Glutamatergic neuron (in vitro differentiated cells): ENCODE measurements at regions not wholly inside any gene's neighbourhood (a gene's known extent, or its start where the extent isn't known, plus 50 kb on each side); places are given as distances from the start of the nearest gene placed in this dataset.

Experiments
- DNase-seq: peaks from one replicate; pipeline ENCODE4 v3.0.0; 2022
- H3K27ac Mint-ChIP-seq: one replicate; pipeline ENCODE4 v1.8.0; 2020; ENCODE audit warnings: mild to moderate bottlenecking, mixed read lengths, inconsistent platforms; ENCODE audit not compliant: unreplicated experiment
- H3K27me3 Mint-ChIP-seq: one replicate; pipeline ENCODE4 v1.8.0; 2020; ENCODE audit warnings: mild to moderate bottlenecking, moderate library complexity, mixed read lengths, inconsistent platforms; ENCODE audit not compliant: unreplicated experiment
- H3K36me3 Mint-ChIP-seq: one replicate; pipeline ENCODE4 v1.8.0; 2020; ENCODE audit warnings: mild to moderate bottlenecking, mixed read lengths, inconsistent platforms; ENCODE audit not compliant: unreplicated experiment
- H3K4me1 Mint-ChIP-seq: one replicate; pipeline ENCODE4 v1.8.0; 2020; ENCODE audit warnings: mild to moderate bottlenecking, low read depth, mixed read lengths, inconsistent platforms; ENCODE audit not compliant: unreplicated experiment
- H3K4me3 Mint-ChIP-seq: one replicate; pipeline ENCODE4 v1.8.0; 2020; ENCODE audit warnings: mild to moderate bottlenecking, mixed read lengths, inconsistent platforms; ENCODE audit not compliant: unreplicated experiment
- H3K9me3 Mint-ChIP-seq: one replicate; pipeline ENCODE4 v1.8.0; 2020; ENCODE audit warnings: mild to moderate bottlenecking, moderate library complexity, mixed read lengths, inconsistent platforms; ENCODE audit not compliant: unreplicated experiment
- TF ChIP-seq, protein P1 (sequence below): fragments of 200-600 bp; sonication (generic); IDR thresholded peaks from one replicate; pipeline ENCODE4 v1.5.0; 2021; ENCODE audit not compliant: partially characterized antibody, unreplicated experiment

DNA sequence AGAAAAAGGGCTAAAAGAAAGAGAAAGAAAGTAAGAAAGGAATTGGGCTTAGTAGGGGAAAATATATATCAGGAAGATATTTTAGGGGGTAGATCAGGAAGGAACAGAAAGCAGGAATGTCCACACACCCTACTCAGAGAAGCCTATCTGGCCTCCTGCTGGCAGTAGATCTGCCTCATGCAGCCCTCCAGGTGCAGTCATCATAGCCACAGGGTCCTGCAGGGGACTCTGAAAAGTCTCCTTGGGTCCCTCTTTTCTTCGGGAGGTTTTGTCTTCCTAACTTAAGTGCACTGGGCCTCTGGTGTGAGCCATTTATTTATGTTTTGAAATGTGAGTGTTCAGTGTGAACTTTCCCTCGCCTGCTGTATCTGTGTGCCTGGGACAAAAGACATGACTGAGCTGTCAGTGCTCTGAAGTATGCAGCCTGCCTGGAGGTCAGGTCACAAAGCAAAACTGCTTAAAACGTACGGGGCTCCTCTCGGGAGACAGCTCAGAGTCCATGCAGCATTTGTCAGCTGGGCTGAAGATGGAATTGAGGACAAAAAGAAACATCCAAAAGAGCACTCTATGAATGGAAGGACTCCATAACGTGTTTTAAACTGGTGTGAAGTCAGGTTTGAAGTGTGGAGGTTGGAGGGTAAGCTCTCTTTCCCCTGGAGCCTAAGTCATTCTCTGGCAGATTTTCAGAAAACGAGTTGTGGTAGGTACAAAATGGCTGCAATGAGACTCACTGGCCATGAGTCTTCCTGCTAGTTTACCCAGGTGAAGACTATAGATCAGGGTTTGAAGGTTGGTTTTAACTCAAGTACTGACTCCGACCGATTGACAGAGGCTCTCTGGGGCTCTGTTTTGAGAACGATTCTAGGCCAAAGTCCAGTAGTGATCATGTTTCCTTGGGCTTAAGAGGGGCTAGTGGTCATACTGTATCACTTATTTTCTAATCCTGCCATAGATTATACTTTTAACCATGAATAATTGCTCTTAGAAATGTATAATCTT lies 151.8 kb upstream of the GDNF start:
- H3K27ac Mint-ChIP-seq: no peak overlapping the region
- H3K4me3 Mint-ChIP-seq: no peak overlapping the region
- DNase-seq: no peak
- TF ChIP-seq, protein P1, sequence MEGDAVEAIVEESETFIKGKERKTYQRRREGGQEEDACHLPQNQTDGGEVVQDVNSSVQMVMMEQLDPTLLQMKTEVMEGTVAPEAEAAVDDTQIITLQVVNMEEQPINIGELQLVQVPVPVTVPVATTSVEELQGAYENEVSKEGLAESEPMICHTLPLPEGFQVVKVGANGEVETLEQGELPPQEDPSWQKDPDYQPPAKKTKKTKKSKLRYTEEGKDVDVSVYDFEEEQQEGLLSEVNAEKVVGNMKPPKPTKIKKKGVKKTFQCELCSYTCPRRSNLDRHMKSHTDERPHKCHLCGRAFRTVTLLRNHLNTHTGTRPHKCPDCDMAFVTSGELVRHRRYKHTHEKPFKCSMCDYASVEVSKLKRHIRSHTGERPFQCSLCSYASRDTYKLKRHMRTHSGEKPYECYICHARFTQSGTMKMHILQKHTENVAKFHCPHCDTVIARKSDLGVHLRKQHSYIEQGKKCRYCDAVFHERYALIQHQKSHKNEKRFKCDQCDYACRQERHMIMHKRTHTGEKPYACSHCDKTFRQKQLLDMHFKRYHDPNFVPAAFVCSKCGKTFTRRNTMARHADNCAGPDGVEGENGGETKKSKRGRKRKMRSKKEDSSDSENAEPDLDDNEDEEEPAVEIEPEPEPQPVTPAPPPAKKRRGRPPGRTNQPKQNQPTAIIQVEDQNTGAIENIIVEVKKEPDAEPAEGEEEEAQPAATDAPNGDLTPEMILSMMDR: no peak
- no peaks in the 10 kb centered on the region for H3K4me1 Mint-ChIP-seq
- no peaks in the 10 kb centered on the region for H3K27me3 Mint-ChIP-seq
- H3K36me3 Mint-ChIP-seq: no peaks in the 10 kb centered on the region
- no peaks in the 10 kb centered on the region for H3K9me3 Mint-ChIP-seq

DNA sequence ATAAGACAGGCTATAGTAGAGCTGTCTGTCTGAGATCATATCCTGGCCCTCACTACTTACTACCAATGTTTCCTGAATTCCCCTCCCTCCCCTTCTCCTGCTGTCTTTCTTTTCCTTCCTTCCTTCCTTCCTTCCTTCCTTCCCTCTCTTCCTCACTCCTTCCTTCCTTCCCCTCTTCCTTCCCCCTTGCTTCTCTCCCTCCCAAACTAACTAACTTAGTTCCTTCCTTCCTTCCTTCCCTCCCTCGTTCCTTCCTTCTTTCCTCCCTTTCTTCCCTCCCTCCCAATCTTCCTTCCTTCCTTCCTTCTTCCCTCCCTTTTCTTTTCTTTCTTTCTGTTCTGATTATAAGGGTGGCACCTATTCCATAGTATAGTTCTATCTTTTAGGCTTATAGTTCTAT lies 150.0 kb upstream of the GDNF start:
- DNase-seq: no peak
- Mint-ChIP-seq H3K9me3 (no peaks in the 10 kb centered on the region), H3K36me3 (no peaks in the 10 kb centered on the region), H3K27me3 (no peaks in the 10 kb centered on the region), H3K27ac (no peak overlapping the region), H3K4me1 (peaks cover 3% of the 10 kb centered on the region), H3K4me3 (no peak overlapping the region)
- TF ChIP-seq, protein P1: no peak

DNA sequence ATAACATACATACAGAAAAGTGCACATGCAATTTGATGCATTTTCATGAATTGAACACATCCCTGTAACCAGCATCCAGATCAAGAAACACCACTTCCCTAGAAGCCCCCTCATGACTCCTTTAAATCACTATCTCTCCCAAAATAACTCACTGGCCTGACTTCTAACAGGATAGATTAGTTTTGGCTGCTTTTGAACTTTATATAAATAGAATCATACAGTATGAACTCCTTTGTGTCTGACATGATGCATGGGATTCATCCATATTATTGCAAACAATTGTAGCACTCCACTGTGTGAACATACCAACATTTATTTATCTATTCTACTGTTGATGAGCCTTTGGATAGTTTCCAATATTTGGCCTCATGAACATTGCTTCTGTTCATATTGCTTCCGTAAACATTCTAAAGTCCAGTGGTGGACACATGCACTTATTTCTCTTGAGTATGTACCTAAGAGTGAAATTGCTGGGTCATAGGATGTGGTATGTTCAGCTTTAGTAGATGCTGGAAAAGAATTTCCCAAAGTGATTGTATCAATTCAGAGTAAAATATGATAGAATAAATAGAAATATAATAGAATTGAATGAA lies 148.7 kb upstream of the GDNF start:
- no peak overlapping the region for H3K4me3 Mint-ChIP-seq
- peaks cover 9% of the 10 kb centered on the region for H3K4me1 Mint-ChIP-seq
- H3K36me3 Mint-ChIP-seq: no peaks in the 10 kb centered on the region
- no peak overlapping the region for H3K27ac Mint-ChIP-seq
- TF ChIP-seq, protein P1: no peak
- no peaks in the 10 kb centered on the region for H3K27me3 Mint-ChIP-seq
- peaks cover 2% of the 10 kb centered on the region for H3K9me3 Mint-ChIP-seq
- DNase-seq: no peak

DNA sequence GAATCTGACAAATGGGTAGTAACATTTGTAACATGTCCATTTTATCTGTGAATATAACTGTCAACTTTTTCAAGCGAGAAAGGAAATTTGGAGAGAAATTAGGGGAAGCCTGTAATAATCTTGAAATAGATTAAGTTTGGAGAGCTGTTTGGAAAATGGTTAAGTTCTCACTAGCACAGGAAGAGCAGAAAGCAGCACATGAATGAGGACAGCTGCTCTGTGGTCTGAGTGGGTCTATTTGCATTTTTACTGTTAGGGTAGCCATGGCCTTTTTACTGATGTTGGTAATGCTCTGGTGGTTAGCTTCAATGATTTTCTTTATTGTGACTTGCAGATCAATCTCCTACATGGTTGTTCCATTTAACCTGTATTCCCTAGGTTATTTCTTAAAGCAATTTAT lies 144.5 kb upstream of the GDNF start:
- peaks cover 9% of the 10 kb centered on the region for H3K4me1 Mint-ChIP-seq
- no peak overlapping the region for H3K27ac Mint-ChIP-seq
- H3K9me3 Mint-ChIP-seq: peaks cover 3% of the 10 kb centered on the region
- no peak for DNase-seq
- H3K4me3 Mint-ChIP-seq: no peak overlapping the region
- H3K27me3 Mint-ChIP-seq: no peaks in the 10 kb centered on the region
- TF ChIP-seq, protein P1: no peak
- no peaks in the 10 kb centered on the region for H3K36me3 Mint-ChIP-seq

DNA sequence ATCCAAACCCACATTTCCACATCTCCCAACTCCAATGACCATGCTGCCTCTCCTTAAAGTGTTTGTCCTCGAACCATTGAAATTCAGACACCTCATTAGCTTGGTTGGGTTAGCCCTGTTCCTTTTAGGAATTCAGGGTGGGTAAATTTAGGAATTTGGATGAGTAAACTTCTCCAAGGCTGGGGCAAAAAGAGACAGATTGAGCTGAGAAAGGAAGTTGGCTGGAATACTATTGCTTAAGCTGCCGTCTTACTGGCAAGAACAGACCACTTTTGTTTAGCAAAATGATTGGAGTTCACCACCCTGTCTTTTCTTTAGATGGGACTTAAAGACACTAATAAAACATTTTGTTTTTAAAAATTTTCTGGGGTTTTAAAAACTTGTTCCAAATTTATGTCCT lies 143.6 kb upstream of the GDNF start:
- TF ChIP-seq, protein P1: no peak
- Mint-ChIP-seq H3K36me3 (no peaks in the 10 kb centered on the region), H3K9me3 (peaks cover 3% of the 10 kb centered on the region), H3K4me1 (peaks cover 9% of the 10 kb centered on the region), H3K27me3 (no peaks in the 10 kb centered on the region), H3K4me3 (no peak overlapping the region), H3K27ac (no peak overlapping the region)
- no peak for DNase-seq
